Heart left ventricle (tissue), 13 donors: ENCODE measurements at regions not wholly inside any gene's neighbourhood (a gene's known extent, or its start where the extent isn't known, plus 50 kb on each side); places are given as distances from the start of the nearest gene placed in this dataset.

Source experiments
- POLR2A ChIP-seq, 2 donors: fragments of 450-650 bp; IDR thresholded peaks; one replicate each; pipeline ENCODE4 v1.6.1; 2017; ENCODE audit warnings: antibody characterized with exemption in 2 of 2, mild to moderate bottlenecking in 2 of 2, moderate library complexity in 2 of 2
- TF ChIP-seq, protein P1 (sequence below), 12 donors: fragments of 200-600 bp; sonication (generic) in 4 of 12; IDR thresholded peaks; one replicate each; pipeline versions ENCODE4 v1.5.0 to v1.8.0; 2018 to 2022; ENCODE audit warnings: antibody characterized with exemption in 12 of 12, mild to moderate bottlenecking in 5 of 12
- donor health status: ischemic (EF 13 %, LVEDD 7.1; RV severe dilation, severe dysfunction).
- donor health status: DM: no; HTN: yes; CAD: no.
- donor health status: DM: no; HTN: no; CAD: no.
- donor health status: ischemic (EF 25% LVEDD 6.9; RV normal size, moderate dysfunction).
- donor health status: ischemic (EF 25% LVEDD 5.7; RV mildly dilated, moderate dysfunction).
- donor health status: ischemic (EF 35%, LVEDD 5.7; RV mildly dilated, moderate dysfunction).
- donor health status: nonischemic (EF 11% LVEDD 7.7; RV severe dilation, severe dysfunction).
- donor health status: DM: yes; HTN: yes; CAD: no.
- donor health status: PGD.
- donor health status: ischemic (EF 29% LVEDD 5.4; RV normal size, mild dysfunction).
- donor health status: nonischemic (EF 23%, LVEDD 6.1; RV moderate dilation, normal function).

DNA sequence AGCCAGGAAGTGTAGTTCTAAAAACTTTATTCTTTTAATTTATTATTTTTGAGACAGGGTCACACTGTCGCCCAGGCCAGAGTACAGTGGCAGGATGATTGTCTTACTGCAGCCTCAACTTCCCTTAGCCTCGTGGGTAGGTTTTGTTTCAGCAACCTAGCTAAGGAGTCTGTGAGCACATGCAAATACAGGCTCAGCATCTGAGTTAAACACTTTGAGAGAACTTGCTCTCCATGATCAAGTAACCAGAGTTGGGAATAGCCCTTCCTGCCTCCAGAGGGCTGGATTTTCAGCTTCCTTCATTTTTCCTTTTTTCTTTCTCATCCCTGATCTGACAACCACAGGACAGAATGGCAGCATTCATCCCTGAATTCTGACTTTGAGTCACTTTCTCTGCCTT is 871.3 kb downstream of the GALC start:
- TF ChIP-seq, protein P1, sequence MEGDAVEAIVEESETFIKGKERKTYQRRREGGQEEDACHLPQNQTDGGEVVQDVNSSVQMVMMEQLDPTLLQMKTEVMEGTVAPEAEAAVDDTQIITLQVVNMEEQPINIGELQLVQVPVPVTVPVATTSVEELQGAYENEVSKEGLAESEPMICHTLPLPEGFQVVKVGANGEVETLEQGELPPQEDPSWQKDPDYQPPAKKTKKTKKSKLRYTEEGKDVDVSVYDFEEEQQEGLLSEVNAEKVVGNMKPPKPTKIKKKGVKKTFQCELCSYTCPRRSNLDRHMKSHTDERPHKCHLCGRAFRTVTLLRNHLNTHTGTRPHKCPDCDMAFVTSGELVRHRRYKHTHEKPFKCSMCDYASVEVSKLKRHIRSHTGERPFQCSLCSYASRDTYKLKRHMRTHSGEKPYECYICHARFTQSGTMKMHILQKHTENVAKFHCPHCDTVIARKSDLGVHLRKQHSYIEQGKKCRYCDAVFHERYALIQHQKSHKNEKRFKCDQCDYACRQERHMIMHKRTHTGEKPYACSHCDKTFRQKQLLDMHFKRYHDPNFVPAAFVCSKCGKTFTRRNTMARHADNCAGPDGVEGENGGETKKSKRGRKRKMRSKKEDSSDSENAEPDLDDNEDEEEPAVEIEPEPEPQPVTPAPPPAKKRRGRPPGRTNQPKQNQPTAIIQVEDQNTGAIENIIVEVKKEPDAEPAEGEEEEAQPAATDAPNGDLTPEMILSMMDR (IDR thresholded peaks at IDR 0.05) = no peak
- no peak for TF ChIP-seq POLR2A (IDR thresholded peaks at IDR 0.05)
